ENCODE measurements at regions not wholly inside any gene's neighbourhood (a gene's known extent, or its start where the extent isn't known, plus 50 kb on each side); places are given as distances from the start of the nearest gene placed in this dataset.

DNA sequence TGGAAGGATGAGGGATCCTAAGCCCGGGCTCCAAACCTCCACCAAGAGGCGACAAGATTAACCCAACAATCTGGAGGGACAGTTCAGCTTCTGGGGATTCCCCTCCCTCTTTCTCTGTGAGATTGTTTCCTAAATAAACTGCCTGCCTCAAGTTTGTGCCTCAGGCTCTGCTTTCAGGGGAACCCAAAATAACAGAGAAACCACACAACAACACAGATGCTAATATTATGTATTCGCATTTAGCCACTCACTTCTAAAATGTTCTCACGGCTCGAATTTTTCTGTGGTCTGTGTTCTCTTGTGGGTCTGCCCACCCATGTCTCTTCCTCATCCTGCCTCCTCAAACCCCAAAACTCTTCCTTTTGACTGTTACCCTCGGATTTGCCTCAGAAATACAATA lies 1381.1 kb upstream of the SLC10A2 start:
- Mint-ChIP-seq H3K4me3 (no peak overlapping the region), H3K9me3 (ENCODE audit: insufficient read depth) (peaks cover 4% of the 10 kb centered on the region), H3K27ac (no peak overlapping the region), H3K36me3 (ENCODE audit: low read depth) (no peaks in the 10 kb centered on the region), H3K4me1 (ENCODE audit: low read depth) (no peaks in the 10 kb centered on the region), H3K27me3 (ENCODE audit: low read depth) (no peaks in the 10 kb centered on the region)
- CTCF ChIA-PET = no interaction called here
- POLR2A ChIA-PET = no interaction called here
- ATAC-seq (no peak), DNase-seq (no peak)

DNA sequence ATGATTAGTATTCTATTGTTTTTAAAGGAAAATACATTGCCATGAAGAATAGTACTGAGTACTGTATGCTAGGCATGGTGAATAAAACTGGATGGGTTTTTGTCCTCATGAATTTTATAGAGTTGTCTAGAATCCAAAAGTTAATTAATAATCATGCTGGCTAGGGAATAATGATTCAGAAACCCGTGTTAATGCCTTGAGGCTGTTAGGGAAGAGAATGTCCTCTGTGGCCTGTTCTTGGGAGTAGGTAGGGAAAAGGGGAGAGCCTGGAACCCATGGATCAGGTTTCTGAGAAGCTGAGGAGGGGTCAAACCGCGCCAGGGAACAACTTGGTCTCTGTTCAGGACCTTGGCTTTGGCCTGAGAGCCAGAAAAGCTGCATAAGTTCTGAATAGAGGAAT lies 1376.3 kb upstream of the SLC10A2 start:
- Mint-ChIP-seq H3K4me3 (no peak overlapping the region), H3K36me3 (ENCODE audit: low read depth) (no peaks in the 10 kb centered on the region), H3K27ac (no peak overlapping the region), H3K9me3 (ENCODE audit: insufficient read depth) (peaks cover 5% of the 10 kb centered on the region), H3K27me3 (ENCODE audit: low read depth) (no peaks in the 10 kb centered on the region), H3K4me1 (ENCODE audit: low read depth) (no peaks in the 10 kb centered on the region)
- POLR2A ChIA-PET = no interaction called here
- CTCF ChIA-PET = no interaction called here
- DNase-seq (no peak), ATAC-seq (no peak)

DNA sequence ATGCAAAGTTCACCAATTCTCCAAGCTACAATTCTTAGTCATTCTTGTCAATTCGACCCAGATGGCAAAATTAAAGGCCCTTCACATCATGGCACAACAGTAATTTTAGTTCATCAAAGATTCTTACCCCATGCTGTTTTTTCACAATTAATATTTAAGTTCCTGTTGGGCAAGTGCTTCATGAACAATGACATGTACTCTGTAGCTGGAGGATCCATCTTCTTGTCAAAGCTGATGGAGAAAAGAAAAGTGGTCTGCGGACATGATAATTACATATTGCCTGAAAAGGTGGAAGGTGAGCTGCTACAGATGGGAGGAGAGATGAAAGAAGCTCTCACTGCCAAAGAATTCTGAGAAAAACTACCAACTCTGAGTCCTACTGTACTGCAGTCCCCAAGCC lies 1370.3 kb upstream of the SLC10A2 start:
- ChIA-PET POLR2A (no interaction called here), CTCF (no interaction called here)
- H3K4me3 Mint-ChIP-seq = no peak overlapping the region
- no peaks in the 10 kb centered on the region for H3K36me3 Mint-ChIP-seq (ENCODE audit: low read depth)
- H3K27ac Mint-ChIP-seq = no peak overlapping the region
- H3K9me3 Mint-ChIP-seq (ENCODE audit: insufficient read depth) = peaks cover 3% of the 10 kb centered on the region
- DNase-seq = no peak
- H3K27me3 Mint-ChIP-seq (ENCODE audit: low read depth) = no peaks in the 10 kb centered on the region
- no peaks in the 10 kb centered on the region for H3K4me1 Mint-ChIP-seq (ENCODE audit: low read depth)
- no peak for ATAC-seq

DNA sequence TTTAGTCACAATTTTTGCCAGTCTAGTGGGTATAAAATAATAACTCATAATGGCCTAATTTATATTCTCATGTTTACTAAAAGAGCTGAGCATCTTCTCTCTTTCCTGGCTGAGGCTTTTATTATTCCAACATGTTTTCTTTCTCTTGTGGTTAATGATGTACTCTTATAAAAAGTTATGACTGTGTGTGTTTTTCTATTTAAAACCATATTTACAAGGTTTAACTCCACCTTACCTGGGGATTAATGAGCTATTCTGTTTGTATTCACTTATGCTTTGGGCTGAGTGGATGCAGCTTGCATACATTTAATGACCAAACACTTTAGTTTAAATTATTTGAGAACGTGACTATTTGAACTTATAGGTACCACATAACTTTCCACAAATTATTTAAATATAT lies 1365.7 kb upstream of the SLC10A2 start:
- Mint-ChIP-seq H3K27ac (no peak overlapping the region), H3K4me3 (no peak overlapping the region), H3K9me3 (ENCODE audit: insufficient read depth) (peaks cover 3% of the 10 kb centered on the region), H3K36me3 (ENCODE audit: low read depth) (no peaks in the 10 kb centered on the region), H3K4me1 (ENCODE audit: low read depth) (no peaks in the 10 kb centered on the region), H3K27me3 (ENCODE audit: low read depth) (no peaks in the 10 kb centered on the region)
- CTCF ChIA-PET = no interaction called here
- POLR2A ChIA-PET = interaction anchor here (0.6 kb wide), 1 partner anchor 604 kb away, joined by 3 read pairs; no protein-coding TSS in a partner anchor
- ATAC-seq = no peak
- DNase-seq = no peak

DNA sequence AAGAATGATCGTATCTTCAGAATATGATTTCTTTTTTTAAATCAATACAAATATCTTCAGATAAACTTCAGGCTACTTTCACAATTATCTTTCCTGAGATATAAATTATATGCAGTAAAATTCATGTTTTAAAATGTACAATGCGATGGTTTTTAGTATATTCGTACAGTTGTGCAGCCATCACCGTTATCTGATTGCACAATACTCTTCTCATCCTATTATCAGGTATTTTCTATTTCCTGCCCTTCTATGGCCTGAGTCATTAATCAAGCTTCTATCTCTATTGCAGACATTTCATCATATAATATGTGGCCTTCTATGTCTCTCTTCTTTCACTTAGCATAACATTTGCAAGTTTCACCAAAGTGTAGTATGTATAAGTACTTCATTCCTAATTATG lies 1360.2 kb upstream of the SLC10A2 start:
- DNase-seq (no peak), ATAC-seq (no peak)
- H3K27me3 Mint-ChIP-seq (ENCODE audit: low read depth) = no peaks in the 10 kb centered on the region
- no peaks in the 10 kb centered on the region for H3K9me3 Mint-ChIP-seq (ENCODE audit: insufficient read depth)
- ChIA-PET CTCF (no interaction called here), POLR2A (no interaction called here)
- no peaks in the 10 kb centered on the region for H3K4me1 Mint-ChIP-seq (ENCODE audit: low read depth)
- no peak overlapping the region for H3K27ac Mint-ChIP-seq
- no peaks in the 10 kb centered on the region for H3K36me3 Mint-ChIP-seq (ENCODE audit: low read depth)
- H3K4me3 Mint-ChIP-seq = no peak overlapping the region

DNA sequence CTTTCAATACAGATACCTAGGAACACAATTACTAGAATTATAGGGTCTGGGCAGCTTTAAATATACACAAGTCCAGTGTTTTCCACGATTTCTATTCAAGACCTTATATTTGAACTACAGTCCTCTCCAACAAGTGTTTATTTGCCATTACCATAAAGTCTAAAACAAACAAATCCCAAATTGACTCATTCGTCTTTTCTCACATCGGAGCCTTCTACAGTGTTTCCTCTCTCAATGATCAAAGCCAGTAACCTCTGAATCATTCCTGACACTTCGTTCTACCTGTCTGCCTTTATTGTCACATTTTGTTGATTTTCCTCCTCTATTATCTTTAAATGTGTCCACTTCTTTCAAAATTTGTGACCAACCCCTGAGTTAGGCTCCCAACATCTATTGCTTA lies 1356.5 kb upstream of the SLC10A2 start:
- Mint-ChIP-seq H3K4me1 (ENCODE audit: low read depth) (no peaks in the 10 kb centered on the region), H3K27ac (no peak overlapping the region), H3K36me3 (ENCODE audit: low read depth) (no peaks in the 10 kb centered on the region), H3K9me3 (ENCODE audit: insufficient read depth) (no peaks in the 10 kb centered on the region), H3K4me3 (no peak overlapping the region), H3K27me3 (ENCODE audit: low read depth) (no peaks in the 10 kb centered on the region)
- ChIA-PET POLR2A (no interaction called here), CTCF (no interaction called here)
- no peak for DNase-seq
- no peak for ATAC-seq

DNA sequence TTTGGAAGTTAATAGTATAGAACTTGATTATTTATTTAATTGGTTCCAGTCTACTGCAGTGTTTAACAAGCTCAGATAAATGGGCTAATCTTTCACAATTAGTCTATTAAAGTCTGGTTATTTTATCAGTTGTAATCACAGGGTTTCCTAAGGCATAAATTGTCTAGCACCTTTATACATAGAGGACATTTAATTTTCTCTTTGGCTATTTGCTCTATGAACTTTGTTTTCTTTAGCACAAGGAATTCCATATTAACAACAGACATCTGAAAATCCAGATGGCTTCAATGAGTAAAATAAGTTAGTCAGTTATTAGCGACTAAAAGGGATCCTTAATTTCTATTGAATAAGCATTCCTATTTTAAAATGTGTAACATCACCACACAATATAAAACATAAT lies 1350.8 kb upstream of the SLC10A2 start:
- Mint-ChIP-seq H3K27me3 (ENCODE audit: low read depth) (no peaks in the 10 kb centered on the region), H3K36me3 (ENCODE audit: low read depth) (no peaks in the 10 kb centered on the region), H3K4me3 (no peak overlapping the region), H3K27ac (no peak overlapping the region), H3K4me1 (ENCODE audit: low read depth) (no peaks in the 10 kb centered on the region), H3K9me3 (ENCODE audit: insufficient read depth) (no peaks in the 10 kb centered on the region)
- no peak for ATAC-seq
- DNase-seq = no peak
- POLR2A ChIA-PET = no interaction called here
- CTCF ChIA-PET = no interaction called here

DNA sequence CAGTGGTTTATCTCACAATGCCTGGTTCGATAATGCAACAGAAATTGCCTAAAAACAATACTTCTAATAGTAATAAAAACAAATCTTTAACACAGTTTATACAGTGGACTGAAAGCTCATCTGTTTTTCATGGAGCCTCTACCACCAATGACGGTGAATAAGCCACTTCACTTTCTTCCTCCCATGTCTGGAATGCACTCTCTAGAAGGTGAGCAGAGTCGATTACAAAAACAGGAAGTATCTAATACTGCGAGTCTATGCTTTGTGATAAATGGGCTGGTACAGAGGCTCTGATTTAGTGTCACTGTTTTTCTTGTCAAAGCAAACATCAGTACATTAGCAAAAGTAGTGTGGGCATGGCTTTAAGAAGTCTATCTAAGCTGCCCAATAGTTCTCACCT lies 1348.6 kb upstream of the SLC10A2 start:
- ChIA-PET CTCF (no interaction called here), POLR2A (no interaction called here)
- no peaks in the 10 kb centered on the region for H3K9me3 Mint-ChIP-seq (ENCODE audit: insufficient read depth)
- DNase-seq = no peak
- H3K4me1 Mint-ChIP-seq (ENCODE audit: low read depth) = no peaks in the 10 kb centered on the region
- no peak for ATAC-seq
- no peak overlapping the region for H3K27ac Mint-ChIP-seq
- no peaks in the 10 kb centered on the region for H3K36me3 Mint-ChIP-seq (ENCODE audit: low read depth)
- H3K27me3 Mint-ChIP-seq (ENCODE audit: low read depth) = no peaks in the 10 kb centered on the region
- H3K4me3 Mint-ChIP-seq = no peak overlapping the region

DNA sequence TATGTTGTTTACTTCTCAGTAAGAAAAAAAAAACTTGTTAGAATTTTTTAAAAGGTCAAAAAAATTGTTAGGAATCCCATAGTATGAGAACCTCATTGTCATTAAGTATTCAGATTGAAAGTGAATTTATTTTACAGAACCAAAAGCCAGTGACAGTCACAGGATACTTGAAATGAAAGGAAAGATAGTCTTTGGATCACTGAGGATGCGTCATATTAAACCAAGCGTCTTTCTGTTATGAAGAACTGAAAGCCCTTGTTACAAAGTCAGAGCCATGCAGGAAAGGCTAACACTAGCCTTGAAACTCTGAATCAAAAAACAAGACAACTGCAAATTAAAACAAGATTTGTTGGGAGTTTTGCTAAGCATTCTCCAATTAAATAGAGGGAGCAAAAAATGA lies 1348.0 kb upstream of the SLC10A2 start:
- Mint-ChIP-seq H3K36me3 (ENCODE audit: low read depth) (no peaks in the 10 kb centered on the region), H3K27me3 (ENCODE audit: low read depth) (no peaks in the 10 kb centered on the region), H3K4me3 (no peak overlapping the region), H3K4me1 (ENCODE audit: low read depth) (no peaks in the 10 kb centered on the region), H3K9me3 (ENCODE audit: insufficient read depth) (no peaks in the 10 kb centered on the region), H3K27ac (no peak overlapping the region)
- ChIA-PET CTCF (no interaction called here), POLR2A (no interaction called here)
- DNase-seq (no peak), ATAC-seq (no peak)

DNA sequence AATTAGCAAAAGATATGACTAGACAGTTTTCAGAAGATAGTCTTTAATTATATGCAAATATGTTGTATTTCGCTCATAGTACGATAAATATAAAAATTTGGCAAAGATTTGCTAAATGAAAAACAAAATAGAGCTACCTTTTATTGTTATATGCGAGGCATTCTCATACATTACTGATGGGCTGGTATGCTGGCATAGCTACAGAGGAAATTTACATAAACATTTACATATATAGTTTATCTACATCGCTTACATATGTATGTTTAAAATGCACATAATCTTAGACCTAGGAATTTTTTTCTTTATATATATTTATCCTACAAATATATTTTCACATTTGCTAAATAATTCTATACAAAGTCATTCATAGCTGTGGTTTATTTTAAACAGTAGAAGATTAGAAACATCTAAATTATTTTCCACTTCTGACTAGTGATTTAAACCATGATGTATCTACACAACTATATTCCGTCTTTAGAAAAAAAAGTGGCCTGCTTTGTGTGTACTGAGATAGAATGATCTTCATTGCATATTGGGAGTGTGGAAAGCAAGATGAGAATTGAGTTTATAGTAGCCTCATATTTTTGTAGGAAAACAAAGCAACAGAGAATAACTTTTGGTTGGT lies 1345.0 kb upstream of the SLC10A2 start:
- Mint-ChIP-seq H3K4me3 (no peak overlapping the region), H3K27ac (no peak overlapping the region), H3K36me3 (ENCODE audit: low read depth) (no peaks in the 10 kb centered on the region), H3K4me1 (ENCODE audit: low read depth) (no peaks in the 10 kb centered on the region), H3K9me3 (ENCODE audit: insufficient read depth) (no peaks in the 10 kb centered on the region), H3K27me3 (ENCODE audit: low read depth) (no peaks in the 10 kb centered on the region)
- DNase-seq (no peak), ATAC-seq (no peak)
- POLR2A ChIA-PET = no interaction called here
- CTCF ChIA-PET = no interaction called here

DNA sequence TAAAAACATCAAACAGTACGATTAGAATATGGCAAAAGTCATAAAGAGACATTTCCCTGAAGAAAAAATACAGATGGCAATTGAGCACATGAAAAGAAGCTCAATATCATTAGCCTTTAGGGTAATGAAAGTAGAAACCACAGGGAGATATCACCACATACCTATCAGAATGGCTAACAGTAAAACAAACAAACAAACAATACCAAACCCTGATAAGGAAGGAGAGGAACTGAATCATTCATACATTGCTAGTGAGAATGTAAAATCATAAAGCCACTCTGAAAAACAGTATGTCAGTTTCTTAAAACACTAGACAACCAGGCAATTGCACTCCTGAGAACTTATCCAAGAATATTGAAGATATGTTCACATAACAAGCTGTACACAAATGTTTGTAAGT lies 1342.5 kb upstream of the SLC10A2 start:
- ChIA-PET POLR2A (no interaction called here), CTCF (interaction anchor here (0.7 kb wide), 1 partner anchor 9 kb away, joined by 3 read pairs; no protein-coding TSS in a partner anchor)
- ATAC-seq (no peak), DNase-seq (no peak)
- no peaks in the 10 kb centered on the region for H3K4me1 Mint-ChIP-seq (ENCODE audit: low read depth)
- no peaks in the 10 kb centered on the region for H3K27me3 Mint-ChIP-seq (ENCODE audit: low read depth)
- no peak overlapping the region for H3K27ac Mint-ChIP-seq
- no peak overlapping the region for H3K4me3 Mint-ChIP-seq
- H3K36me3 Mint-ChIP-seq (ENCODE audit: low read depth) = no peaks in the 10 kb centered on the region
- no peaks in the 10 kb centered on the region for H3K9me3 Mint-ChIP-seq (ENCODE audit: insufficient read depth)

DNA sequence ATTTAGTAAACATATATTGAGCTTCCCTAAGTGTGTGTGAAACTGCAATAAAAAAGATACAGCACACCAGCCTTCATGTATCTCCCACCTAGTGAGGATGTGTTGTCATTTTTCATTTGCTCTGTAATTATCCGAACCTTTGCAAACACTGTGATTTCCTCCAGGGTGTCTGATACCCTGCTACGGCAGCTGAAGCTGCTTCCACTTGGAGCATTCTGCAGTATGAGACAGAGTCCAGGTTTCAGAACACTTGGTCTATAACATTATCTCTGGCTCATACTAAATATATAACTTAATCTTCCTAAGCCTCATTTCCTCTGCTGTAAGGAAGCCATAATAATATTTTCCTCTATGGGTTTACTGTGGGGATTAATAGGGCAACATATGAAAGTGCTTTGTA lies 1338.1 kb upstream of the SLC10A2 start:
- ChIA-PET POLR2A (no interaction called here), CTCF (no interaction called here)
- H3K4me1 Mint-ChIP-seq (ENCODE audit: low read depth) = no peaks in the 10 kb centered on the region
- ATAC-seq (no peak), DNase-seq (no peak)
- H3K36me3 Mint-ChIP-seq (ENCODE audit: low read depth) = no peaks in the 10 kb centered on the region
- no peaks in the 10 kb centered on the region for H3K27me3 Mint-ChIP-seq (ENCODE audit: low read depth)
- H3K9me3 Mint-ChIP-seq (ENCODE audit: insufficient read depth) = no peaks in the 10 kb centered on the region
- H3K4me3 Mint-ChIP-seq = no peak overlapping the region
- no peak overlapping the region for H3K27ac Mint-ChIP-seq

DNA sequence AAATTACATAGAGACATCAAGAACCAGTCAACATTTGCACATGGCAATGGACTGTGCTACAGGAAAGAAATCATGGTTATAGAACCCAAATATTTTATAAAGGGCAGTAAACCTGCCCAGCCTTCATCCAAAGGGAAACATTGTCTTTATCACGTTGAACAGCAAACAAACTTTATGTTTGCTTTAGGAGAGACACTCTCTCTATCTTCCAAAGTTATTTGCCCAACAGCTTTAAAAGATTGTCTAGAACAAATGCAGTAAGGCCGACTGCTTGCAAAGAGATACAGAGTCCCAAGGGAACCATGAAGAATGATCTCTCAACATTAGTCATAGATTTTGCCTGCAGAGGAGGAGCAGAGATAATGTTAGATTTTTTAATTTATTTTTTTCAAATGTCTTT lies 1323.5 kb upstream of the SLC10A2 start:
- peaks cover 14% of the 10 kb centered on the region for H3K9me3 Mint-ChIP-seq (ENCODE audit: insufficient read depth)
- POLR2A ChIA-PET = no interaction called here
- no peaks in the 10 kb centered on the region for H3K4me1 Mint-ChIP-seq (ENCODE audit: low read depth)
- no peak overlapping the region for H3K4me3 Mint-ChIP-seq
- no peak overlapping the region for H3K27ac Mint-ChIP-seq
- H3K27me3 Mint-ChIP-seq (ENCODE audit: low read depth) = no peaks in the 10 kb centered on the region
- CTCF ChIA-PET = no interaction called here
- ATAC-seq = no peak
- no peak for DNase-seq
- no peaks in the 10 kb centered on the region for H3K36me3 Mint-ChIP-seq (ENCODE audit: low read depth)
